BJ (cell line): ENCODE measurements at regions not wholly inside any gene's neighbourhood (a gene's known extent, or its start where the extent isn't known, plus 50 kb on each side); places are given as distances from the start of the nearest gene placed in this dataset.

Experiments used
- CTCF ChIA-PET: fragments of 350-600 bp; formaldehyde crosslinking; extraction: SDS; loops from one replicate; lab custom pipeline; 2021; ENCODE audit warnings: antibody characterized with exemption, inconsistent platforms; lab: Yijun Ruan, JAX
- POLR2A ChIA-PET: fragments of 300-600 bp; sonication (Branson Sonifier 250); formaldehyde crosslinking; extraction: SDS; loops from one replicate; lab custom pipeline; 2021; ENCODE audit warnings: antibody characterized with exemption; lab: Charles Lee
- DNase-seq: peaks from one replicate; pipeline ENCODE4 v3.0.0-alpha.2; 2011; ENCODE audit warnings: low read depth
- H3K27me3 ChIP-seq: 2 replicates; pipeline ENCODE4 v1.6.0; 2011; ENCODE audit warnings: low read length; ENCODE audit not compliant: control insufficient read depth, insufficient read depth
- H3K36me3 ChIP-seq: 2 replicates; pipeline ENCODE4 v1.5.1; 2011; ENCODE audit warnings: low read length; ENCODE audit not compliant: control insufficient read depth, insufficient read depth
- H3K4me3 ChIP-seq: 2 replicates; pipeline ENCODE4 v1.5.1; 2011; ENCODE audit warnings: low read depth, mild to moderate bottlenecking, control low read depth, low read length
- CTCF ChIP-seq: IDR thresholded peaks from 2 replicates; pipeline ENCODE4 v1.5.1; 2011; ENCODE audit warnings: low read depth, mild to moderate bottlenecking, control low read depth, inconsistent platforms, low read length, moderate library complexity; ENCODE audit not compliant: insufficient read depth

- Histone ChIP-seq H3K36me3 (no peaks in the 10 kb centered on the region), H3K27me3 (no peaks in the 10 kb centered on the region), H3K4me3 (no peak overlapping the region)
- ChIA-PET CTCF (no interaction called here), POLR2A (no interaction called here)
- DNase-seq, result no peak
- no peak for TF ChIP-seq CTCF
Observed at GRCh38 chr14:48536318-48536717, 860.9 kb upstream of the MDGA2 start.

- TF ChIP-seq CTCF, result no peak
Observed at GRCh38 chr14:48527832-48528231, 852.4 kb upstream of the MDGA2 start.

GRCh38 chr14:48526307-48526706 is 850.9 kb upstream of the MDGA2 start:
- ChIA-PET CTCF (no interaction called here), POLR2A (no interaction called here)
- TF ChIP-seq CTCF, result no peak
- Histone ChIP-seq H3K27me3 (no peaks in the 10 kb centered on the region), H3K36me3 (no peaks in the 10 kb centered on the region), H3K4me3 (no peak overlapping the region)
- DNase-seq, result no peak

More at GRCh38 chr14:48527832-48528231, 852.4 kb upstream of the MDGA2 start:
- Histone ChIP-seq H3K36me3 (no peaks in the 10 kb centered on the region), H3K4me3 (no peak overlapping the region), H3K27me3 (no peaks in the 10 kb centered on the region)
- CTCF ChIA-PET, result no interaction called here
- DNase-seq, result no peak
- POLR2A ChIA-PET, result no interaction called here

- H3K27me3 ChIP-seq, result no peaks in the 10 kb centered on the region
- ChIA-PET POLR2A (no interaction called here), CTCF (no interaction called here)
- H3K36me3 ChIP-seq, result no peaks in the 10 kb centered on the region
- no peak for DNase-seq
- no peak for TF ChIP-seq CTCF
- H3K4me3 ChIP-seq, result no peak overlapping the region
Observed at GRCh38 chr14:48504921-48505320, 829.5 kb upstream of the MDGA2 start.

- DNase-seq, result no peak
- no peak for TF ChIP-seq CTCF
- CTCF ChIA-PET, result no interaction called here
- H3K4me3 ChIP-seq, result no peak overlapping the region
- H3K27me3 ChIP-seq, result no peaks in the 10 kb centered on the region
- H3K36me3 ChIP-seq, result no peaks in the 10 kb centered on the region
- POLR2A ChIA-PET, result no interaction called here
Observed at GRCh38 chr14:48490756-48491155, 815.4 kb upstream of the MDGA2 start.
